GM12892 (cell line): ENCODE measurements at regions not wholly inside any gene's neighbourhood (a gene's known extent, or its start where the extent isn't known, plus 50 kb on each side); places are given as distances from the start of the nearest gene placed in this dataset.
"Not testable (repeated sequence)": the region's sequence is repeated elsewhere in the genome, so short reads cannot be mapped to it uniquely, and the experiment has no call there.

Experiments used
- DNase-seq: peaks from one replicate; pipeline ENCODE4 v3.0.0; 2011; ENCODE audit not compliant: insufficient read length
- FAIRE-seq: peaks from 2 replicates; lab custom pipeline; 2011; peaks lifted over from hg19 to GRCh38; lab: Jason Lieb, UNC
- POLR2A ChIP-seq: IDR thresholded peaks from 2 replicates; pipeline ENCODE4 v1.6.1; 2011; ENCODE audit warnings: low read depth, low read length, control low read depth
- POLR2AphosphoS5 ChIP-seq: IDR thresholded peaks from 2 replicates; pipeline ENCODE4 v1.6.1; 2011; ENCODE audit warnings: low read depth, low read length, control low read depth
- TAF1 ChIP-seq: IDR thresholded peaks from 2 replicates; pipeline ENCODE4 v1.6.1; 2011; ENCODE audit warnings: low read depth, mild to moderate bottlenecking, control low read depth, low read length, borderline replicate concordance

DNA sequence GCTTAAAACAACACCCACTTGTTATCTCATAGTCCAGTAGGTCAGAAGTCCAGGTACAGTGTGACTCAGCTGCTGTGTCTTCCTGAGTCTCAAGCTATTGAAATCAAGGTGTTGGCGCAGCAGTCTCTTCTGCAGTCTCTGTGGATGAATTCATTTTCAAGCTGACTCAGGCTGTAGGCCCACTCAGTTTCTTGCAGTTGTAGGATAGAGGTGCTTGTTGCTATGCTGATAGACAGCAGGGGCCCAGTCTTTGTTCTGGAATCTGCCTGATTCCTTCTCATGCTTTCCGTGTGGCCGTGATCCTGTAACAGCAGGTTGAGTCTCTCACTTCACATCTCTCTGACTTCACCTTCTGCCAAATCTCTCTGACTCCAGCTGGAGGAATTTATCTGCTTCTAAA, 400.4 kb upstream of the POM121L12 start:
- TF ChIP-seq POLR2A (no peak), POLR2AphosphoS5 (no peak), TAF1 (no peak)
- no peak for DNase-seq
- no peak for FAIRE-seq

DNA sequence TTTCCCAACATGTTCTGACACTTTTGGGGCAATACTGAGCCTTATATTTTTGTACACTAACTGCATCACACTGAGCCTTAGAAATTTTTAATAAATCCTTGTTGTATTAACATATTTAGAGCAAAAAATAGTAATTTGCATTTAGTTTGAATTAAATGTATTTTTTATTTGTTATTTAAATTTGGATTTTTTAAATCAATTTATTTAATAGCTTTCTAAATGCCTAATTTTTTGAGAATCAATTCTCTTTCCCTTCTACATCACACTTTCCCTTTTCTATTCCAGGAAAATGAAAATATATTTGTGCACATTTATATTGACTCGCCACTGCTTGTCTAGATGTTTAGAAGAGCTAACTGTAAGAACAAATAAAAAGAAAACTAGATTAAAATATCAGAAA, 414.6 kb upstream of the POM121L12 start:
- DNase-seq (no peak), FAIRE-seq (no peak)
- no peak for TF ChIP-seq POLR2A
- TF ChIP-seq POLR2AphosphoS5 = no peak
- TF ChIP-seq TAF1 = no peak

DNA sequence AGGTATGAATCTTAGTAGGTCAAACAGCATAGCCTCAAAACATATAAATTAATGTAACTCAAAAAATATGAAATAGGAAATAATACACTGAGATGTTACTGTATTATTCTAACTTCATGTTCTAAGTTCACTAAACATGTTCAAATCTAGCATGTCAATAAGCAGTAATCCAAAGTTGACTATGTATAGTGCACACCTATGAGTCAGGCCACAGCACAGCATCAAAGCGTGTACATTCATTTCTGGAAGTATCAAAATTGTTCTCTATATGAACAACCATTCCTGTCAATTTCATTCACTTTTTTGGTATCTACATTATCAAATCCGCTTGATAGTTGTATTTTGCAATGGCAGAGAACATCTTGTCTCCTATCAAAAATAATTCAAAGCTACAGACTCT, 418.9 kb upstream of the POM121L12 start:
- FAIRE-seq = no peak
- no peak for DNase-seq
- TF ChIP-seq TAF1 (no peak), POLR2A (no peak), POLR2AphosphoS5 (no peak)

GRCh38 chr7:52615021-52615695, 420.3 kb upstream of the POM121L12 start:
- no peak for FAIRE-seq
- no peak for DNase-seq
- no peak for TF ChIP-seq TAF1
- no peak for TF ChIP-seq POLR2A
- no peak for TF ChIP-seq POLR2AphosphoS5

DNA sequence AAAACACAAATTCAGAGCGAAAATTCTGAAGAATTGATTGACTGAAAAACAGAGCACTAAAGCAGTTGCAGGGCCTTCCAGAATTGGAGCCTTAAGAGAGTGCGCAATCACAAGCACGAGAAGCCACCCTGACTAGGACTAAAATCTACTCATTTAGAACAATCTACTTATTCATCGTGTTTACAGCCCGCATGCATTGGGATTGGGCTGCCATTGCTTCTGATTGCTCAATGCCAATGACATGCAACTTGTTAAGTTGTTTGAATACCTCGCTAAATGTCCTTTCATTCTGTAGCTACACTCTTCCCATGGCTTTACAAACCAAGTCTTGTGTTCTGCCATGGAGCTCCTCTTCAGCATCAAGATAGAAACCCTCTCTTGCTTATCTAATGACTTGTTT, 425.9 kb upstream of the POM121L12 start:
- FAIRE-seq (no peak), DNase-seq (no peak)
- TF ChIP-seq POLR2A = no peak
- no peak for TF ChIP-seq TAF1
- no peak for TF ChIP-seq POLR2AphosphoS5

- DNase-seq (no peak), FAIRE-seq (no peak)
- TF ChIP-seq POLR2A (no peak), TAF1 (no peak), POLR2AphosphoS5 (no peak)
Measured at GRCh38 chr7:52592698-52593097, 442.7 kb upstream of the POM121L12 start.

GRCh38 chr7:52586704-52587103, 448.7 kb upstream of the POM121L12 start:
- FAIRE-seq (no peak), DNase-seq (no peak)
- TF ChIP-seq POLR2A (no peak), POLR2AphosphoS5 (no peak)

DNA sequence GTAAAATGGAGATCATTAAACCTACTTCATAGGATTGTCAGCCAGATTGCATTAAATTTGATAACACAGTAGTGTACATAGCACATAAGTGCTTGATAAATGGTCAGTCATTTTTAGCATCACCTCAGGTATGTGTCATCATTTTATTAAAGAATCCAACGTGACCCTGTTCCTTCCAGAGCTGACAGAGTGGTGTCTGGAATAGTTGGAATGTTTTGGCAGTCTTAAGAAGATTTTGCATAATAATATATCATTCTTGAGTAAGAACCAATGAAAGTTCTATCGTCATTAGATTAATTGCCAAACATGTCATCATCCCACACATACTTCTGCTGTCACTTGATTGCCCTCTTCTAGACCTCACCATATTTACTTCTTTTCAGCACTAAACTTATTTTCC, 451.4 kb upstream of the POM121L12 start:
- TF ChIP-seq TAF1 (no peak), POLR2AphosphoS5 (no peak), POLR2A (no peak)
- no peak for DNase-seq
- no peak for FAIRE-seq

DNA sequence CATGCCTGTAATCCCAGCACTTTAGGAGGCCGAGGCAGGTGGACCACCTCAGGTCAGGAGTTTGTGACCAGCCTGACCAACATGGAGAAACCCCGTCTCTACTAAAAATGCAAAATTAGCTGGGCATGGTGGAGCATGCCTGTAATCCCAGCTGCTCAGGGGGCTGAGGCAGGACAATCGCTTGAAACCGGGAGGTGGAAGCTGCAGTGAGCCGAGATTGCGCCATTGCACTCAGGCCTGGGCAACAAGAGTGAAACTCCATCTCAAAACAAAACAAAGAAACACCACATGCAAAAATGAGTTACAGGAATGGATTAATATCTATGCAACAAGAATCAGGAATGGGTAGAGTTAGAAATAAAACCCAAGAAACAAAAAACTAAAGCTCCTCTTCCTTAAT, 462.3 kb upstream of the POM121L12 start:
- not testable (repeated sequence) for DNase-seq, FAIRE-seq

- TF ChIP-seq POLR2AphosphoS5 (no peak), POLR2A (no peak), TAF1 (no peak)
- no peak for DNase-seq
- FAIRE-seq = no peak
Measured at GRCh38 chr7:52571026-52571425, 464.4 kb upstream of the POM121L12 start.

DNA sequence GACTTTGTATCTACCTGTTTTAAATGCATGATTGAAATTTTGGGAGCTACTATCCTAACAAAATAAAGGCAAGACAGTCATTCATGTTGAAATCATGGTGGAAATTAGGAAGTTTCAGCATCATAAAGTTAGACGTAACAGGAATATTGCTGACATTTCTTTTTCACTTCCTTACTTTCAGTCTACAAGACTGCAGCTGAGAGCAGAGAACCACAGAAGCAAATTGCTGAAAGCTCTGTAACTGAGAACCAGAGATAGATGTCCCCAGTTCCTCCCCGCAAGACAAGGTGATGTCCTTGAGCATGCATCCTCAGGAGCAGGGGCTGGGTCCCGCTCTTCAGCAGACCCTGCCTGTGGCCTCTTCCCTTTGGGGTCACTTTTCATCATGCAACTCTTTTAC, 466.3 kb upstream of the POM121L12 start:
- no peak for DNase-seq
- no peak for FAIRE-seq
- no peak for TF ChIP-seq POLR2A
- TF ChIP-seq TAF1 = no peak
- no peak for TF ChIP-seq POLR2AphosphoS5

- TF ChIP-seq TAF1 = no peak
- TF ChIP-seq POLR2A = no peak
- no peak for TF ChIP-seq POLR2AphosphoS5
- DNase-seq = no peak
- no peak for FAIRE-seq
Measured at GRCh38 chr7:52565974-52566373, 469.5 kb upstream of the POM121L12 start.
